ENCODE measurements at regions not wholly inside any gene's neighbourhood (a gene's known extent, or its start where the extent isn't known, plus 50 kb on each side); places are given as distances from the start of the nearest gene placed in this dataset.

GRCh38 chr2:41958775-41959174, 89.0 kb upstream of the PKDCC start:
- DNase-seq (ENCODE audit: low read depth), result no peak

DNA sequence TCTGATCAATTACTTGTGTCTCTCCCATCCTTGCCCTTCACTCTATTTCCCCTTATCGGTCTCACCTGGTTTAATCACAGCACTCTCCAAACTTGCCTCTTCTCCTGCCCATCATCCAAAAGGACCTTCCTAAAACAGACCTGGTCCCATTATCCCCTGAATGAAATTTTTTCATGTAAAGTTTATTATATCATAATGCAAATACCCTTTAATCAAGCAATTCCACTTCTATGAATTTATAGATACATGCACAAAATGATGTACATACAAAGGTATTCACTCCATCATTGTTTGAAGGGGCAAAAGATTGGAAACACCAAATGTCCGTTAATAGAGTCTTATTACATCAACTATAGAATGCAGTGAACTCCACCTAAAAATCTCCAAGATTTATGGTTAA, 88.1 kb upstream of the PKDCC start:
- no peak for TF ChIP-seq CTCF (IDR thresholded peaks at IDR 0.05; ENCODE audit: insufficient read depth, low read depth, low read length, missing control alignments)
- DNase-seq (ENCODE audit: low read depth), result no peak
- H3K4me3 ChIP-seq (ENCODE audit: low read depth, low read length), result no peak overlapping the region

More at GRCh38 chr2:41958775-41959174, 89.0 kb upstream of the PKDCC start:
- no peak overlapping the region for H3K4me3 ChIP-seq (ENCODE audit: low read depth, low read length)
- TF ChIP-seq CTCF (IDR thresholded peaks at IDR 0.05; ENCODE audit: insufficient read depth, low read depth, low read length, missing control alignments), result no peak

GRCh38 chr2:41962922-41963622, 84.7 kb upstream of the PKDCC start:
- no peak overlapping the region for H3K4me3 ChIP-seq (ENCODE audit: low read depth, low read length)
- TF ChIP-seq CTCF (IDR thresholded peaks at IDR 0.05; ENCODE audit: insufficient read depth, low read depth, low read length, missing control alignments), result no peak
- no peak for DNase-seq (ENCODE audit: low read depth)

- no peak overlapping the region for H3K4me3 ChIP-seq (ENCODE audit: low read depth, low read length)
- no peak for TF ChIP-seq CTCF (IDR thresholded peaks at IDR 0.05; ENCODE audit: insufficient read depth, low read depth, low read length, missing control alignments)
- DNase-seq (ENCODE audit: low read depth), result no peak
Observed at GRCh38 chr2:41963661-41964525, 83.9 kb upstream of the PKDCC start.

- no peak for DNase-seq (ENCODE audit: low read depth)
- TF ChIP-seq CTCF (IDR thresholded peaks at IDR 0.05; ENCODE audit: insufficient read depth, low read depth, low read length, missing control alignments), result no peak
Observed at GRCh38 chr2:41965173-41965908, 82.5 kb upstream of the PKDCC start.

GRCh38 chr2:41965909-41966295, 81.9 kb upstream of the PKDCC start:
- DNase-seq (ENCODE audit: low read depth), result no peak
- H3K4me3 ChIP-seq (ENCODE audit: low read depth, low read length), result no peak overlapping the region
- TF ChIP-seq CTCF (IDR thresholded peaks at IDR 0.05; ENCODE audit: insufficient read depth, low read depth, low read length, missing control alignments), result no peak

More at GRCh38 chr2:41965173-41965908, 82.5 kb upstream of the PKDCC start:
- no peak overlapping the region for H3K4me3 ChIP-seq (ENCODE audit: low read depth, low read length)

Measured in GM12865 (cell line).